Smooth muscle cell of the brain vasculature (primary cell): ENCODE measurements at regions not wholly inside any gene's neighbourhood (a gene's known extent, or its start where the extent isn't known, plus 50 kb on each side); places are given as distances from the start of the nearest gene placed in this dataset.

ENCODE experiments used
- DNase-seq: peaks from one replicate; pipeline ENCODE4 v3.0.0-alpha.2; 2012; ENCODE audit warnings: low read depth, low spot score

DNA sequence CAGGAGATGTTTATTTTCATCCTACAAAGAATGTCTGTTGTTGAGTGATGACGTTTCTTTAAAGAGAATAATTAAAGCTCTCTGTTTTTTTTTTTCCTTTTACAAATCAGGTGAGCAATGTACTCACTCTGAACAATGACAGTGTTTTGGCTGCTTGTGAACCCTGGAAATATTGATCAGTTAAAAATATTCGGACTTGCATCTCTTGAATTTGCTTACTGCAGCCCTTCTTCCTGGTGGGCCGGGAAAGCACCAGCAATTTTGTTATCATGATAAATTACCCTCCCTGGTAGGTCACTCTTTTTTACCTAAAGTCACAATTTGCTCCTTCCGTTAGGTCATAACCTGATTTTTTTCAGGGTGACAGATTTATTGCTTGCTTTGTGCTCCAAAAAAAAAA is 72.3 kb upstream of the NR5A2 start:
- DNase-seq, result no peak

GRCh38 chr1:199956005-199956404 is 71.5 kb upstream of the NR5A2 start:
- no peak for DNase-seq

DNA sequence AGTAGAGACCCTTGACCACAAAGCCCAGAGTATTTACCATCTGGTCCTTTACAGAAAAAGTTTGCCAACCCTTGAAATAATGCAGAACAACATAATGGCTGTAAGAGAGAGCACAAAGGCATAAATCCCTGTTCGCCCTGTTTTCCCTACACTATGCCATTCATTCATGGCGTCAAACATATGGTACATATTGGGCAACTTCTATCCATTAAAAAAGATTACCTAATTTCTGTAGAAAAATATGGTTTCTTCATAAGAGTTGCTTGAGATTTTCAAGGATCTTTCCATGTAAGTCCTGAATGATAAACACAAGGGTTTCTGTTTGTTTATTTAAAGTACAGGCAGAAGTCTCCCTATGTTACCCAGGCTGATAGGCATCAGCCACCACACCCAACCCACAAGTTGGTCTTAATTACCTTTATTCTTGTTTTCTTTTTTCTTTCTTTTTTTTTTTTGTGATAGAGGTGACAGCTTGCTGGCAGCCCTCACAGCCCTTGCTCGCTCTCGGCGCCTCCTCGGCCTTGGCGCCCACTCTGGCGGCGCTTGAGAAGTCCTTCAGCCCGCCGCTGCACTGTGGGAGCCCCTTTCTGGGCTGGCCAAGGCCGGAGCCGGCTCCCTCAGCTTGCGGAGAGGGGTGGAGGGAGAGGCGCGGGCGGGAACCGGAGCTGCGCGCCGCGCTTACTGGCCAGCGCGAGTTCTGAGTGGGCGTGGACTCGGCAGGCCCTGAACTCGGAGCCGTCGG is 68.3 kb upstream of the NR5A2 start:
- DNase-seq, result no peak

GRCh38 chr1:199959775-199960110 is 67.8 kb upstream of the NR5A2 start:
- DNase-seq, result no peak

- no peak for DNase-seq
Measured at GRCh38 chr1:199970125-199970524, 57.4 kb upstream of the NR5A2 start.

- DNase-seq, result no peak
Measured at GRCh38 chr1:199976496-199977144, 50.9 kb upstream of the NR5A2 start.
